Body of pancreas (tissue), 4 donors: ENCODE measurements at regions not wholly inside any gene's neighbourhood (a gene's known extent, or its start where the extent isn't known, plus 50 kb on each side); places are given as distances from the start of the nearest gene placed in this dataset.

Experiments
- POLR2A ChIP-seq, 3 donors: fragments of 450-650 bp; IDR thresholded peaks; one replicate each; pipeline ENCODE4 v1.6.1; 2016; ENCODE audit warnings: antibody characterized with exemption in 3 of 3, mild to moderate bottlenecking in 2 of 3
- TF ChIP-seq, protein P1 (sequence below), 7 experiments: fragments of 450-650 bp in 4 of 7; fragments of 200-600 bp in 3 of 7; sonication (generic) in 3 of 7; IDR thresholded peaks; one replicate each; pipeline ENCODE4 v1.5.1; 2016 to 2019; ENCODE audit warnings: antibody characterized with exemption in 7 of 7

DNA sequence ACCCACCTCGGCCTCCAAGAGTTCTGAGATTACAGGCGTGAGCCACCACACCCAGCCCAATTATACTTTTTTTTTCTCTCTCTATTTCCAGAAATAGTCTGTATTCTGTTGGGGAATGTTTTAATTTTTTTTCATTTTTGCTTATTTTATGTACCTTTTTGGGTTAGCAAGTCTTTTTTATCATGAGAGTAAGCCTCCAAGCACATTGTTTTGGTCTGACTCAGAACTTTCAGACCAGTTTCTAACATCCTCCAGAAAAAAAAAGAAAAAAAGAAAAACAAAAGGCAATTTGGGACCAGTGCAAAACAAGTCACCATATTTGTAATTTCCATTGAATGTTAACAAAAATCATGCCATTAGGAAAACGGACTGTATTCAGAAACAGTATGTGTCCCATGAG, 1465.5 kb downstream of the SLITRK5 start:
- no peak for TF ChIP-seq POLR2A (IDR thresholded peaks at IDR 0.05)
- TF ChIP-seq, protein P1, sequence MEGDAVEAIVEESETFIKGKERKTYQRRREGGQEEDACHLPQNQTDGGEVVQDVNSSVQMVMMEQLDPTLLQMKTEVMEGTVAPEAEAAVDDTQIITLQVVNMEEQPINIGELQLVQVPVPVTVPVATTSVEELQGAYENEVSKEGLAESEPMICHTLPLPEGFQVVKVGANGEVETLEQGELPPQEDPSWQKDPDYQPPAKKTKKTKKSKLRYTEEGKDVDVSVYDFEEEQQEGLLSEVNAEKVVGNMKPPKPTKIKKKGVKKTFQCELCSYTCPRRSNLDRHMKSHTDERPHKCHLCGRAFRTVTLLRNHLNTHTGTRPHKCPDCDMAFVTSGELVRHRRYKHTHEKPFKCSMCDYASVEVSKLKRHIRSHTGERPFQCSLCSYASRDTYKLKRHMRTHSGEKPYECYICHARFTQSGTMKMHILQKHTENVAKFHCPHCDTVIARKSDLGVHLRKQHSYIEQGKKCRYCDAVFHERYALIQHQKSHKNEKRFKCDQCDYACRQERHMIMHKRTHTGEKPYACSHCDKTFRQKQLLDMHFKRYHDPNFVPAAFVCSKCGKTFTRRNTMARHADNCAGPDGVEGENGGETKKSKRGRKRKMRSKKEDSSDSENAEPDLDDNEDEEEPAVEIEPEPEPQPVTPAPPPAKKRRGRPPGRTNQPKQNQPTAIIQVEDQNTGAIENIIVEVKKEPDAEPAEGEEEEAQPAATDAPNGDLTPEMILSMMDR (IDR thresholded peaks at IDR 0.05) = no peak
